Neural cell (in vitro differentiated cells): ENCODE measurements at regions not wholly inside any gene's neighbourhood (a gene's known extent, or its start where the extent isn't known, plus 50 kb on each side); places are given as distances from the start of the nearest gene placed in this dataset.

Experiments used
- CTCF ChIP-seq: fragments of 450-650 bp; IDR thresholded peaks from 2 replicates; pipeline ENCODE4 v1.5.1; 2014; ENCODE audit warnings: antibody characterized with exemption, mild to moderate bottlenecking, moderate library complexity; ENCODE audit not compliant: poor library complexity, severe bottlenecking
- EP300 ChIP-seq: fragments of 450-650 bp; conservative IDR thresholded peaks from 2 replicates; pipeline ENCODE4 v1.6.1; 2014; ENCODE audit warnings: antibody characterized with exemption, mild to moderate bottlenecking, moderate library complexity; ENCODE audit not compliant: poor library complexity, severe bottlenecking
- POLR2AphosphoS5 ChIP-seq: IDR thresholded peaks from 2 replicates; pipeline ENCODE4 v1.6.1; 2012
- RAD21 ChIP-seq: fragments of 450-650 bp; conservative IDR thresholded peaks from 2 replicates; pipeline ENCODE4 v1.6.1; 2014; ENCODE audit warnings: antibody characterized with exemption, mild to moderate bottlenecking, moderate library complexity
- TAF1 ChIP-seq: IDR thresholded peaks from 2 replicates; pipeline ENCODE4 v1.6.1; 2012; ENCODE audit warnings: low read depth

GRCh38 chr16:73669535-73670274, 621.8 kb upstream of the ZFHX3 start:
- TF ChIP-seq CTCF (no peak), POLR2AphosphoS5 (no peak), EP300 (no peak), TAF1 (no peak), RAD21 (no peak)
